ENCODE measurements at regions not wholly inside any gene's neighbourhood (a gene's known extent, or its start where the extent isn't known, plus 50 kb on each side); places are given as distances from the start of the nearest gene placed in this dataset.

DNA sequence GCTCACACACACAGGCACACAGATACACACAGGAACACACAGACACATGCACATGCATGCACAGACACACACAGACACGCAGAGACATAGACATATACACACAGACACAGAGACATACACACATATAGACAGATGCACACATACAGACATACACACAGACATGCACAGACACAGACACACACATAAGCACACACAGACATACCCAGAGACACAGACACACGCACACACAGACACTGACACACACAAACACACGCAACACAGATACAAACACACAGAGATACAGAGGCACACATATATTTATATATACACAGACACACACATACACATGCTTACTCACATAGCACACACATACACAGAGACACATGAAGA lies 158.4 kb downstream of the LY86 start:
- H3K27ac ChIP-seq: no peak overlapping the region
- no peak for DNase-seq
- no peaks in the 10 kb centered on the region for H3K36me3 ChIP-seq
- H3K27me3 ChIP-seq: no peaks in the 10 kb centered on the region
- H3K4me3 ChIP-seq: no peak overlapping the region
- H3K9me3 ChIP-seq: no peaks in the 10 kb centered on the region
- H3K4me1 ChIP-seq: peaks cover 0 to 37% (median 29%) of the 10 kb centered on the region in 4 donors
- WGBS, 2 donors: 97% methylated on average over 3 of the region's 3 CpGs
- intact Hi-C loops (cut with DNase I): no loop called here
- TF ChIP-seq POLR2AphosphoS5 (IDR thresholded peaks at IDR 0.05) (no peak), EP300 (IDR thresholded peaks at IDR 0.05) (no peak), POLR2A (IDR thresholded peaks at IDR 0.05) (no peak)
- TF ChIP-seq, protein P1, sequence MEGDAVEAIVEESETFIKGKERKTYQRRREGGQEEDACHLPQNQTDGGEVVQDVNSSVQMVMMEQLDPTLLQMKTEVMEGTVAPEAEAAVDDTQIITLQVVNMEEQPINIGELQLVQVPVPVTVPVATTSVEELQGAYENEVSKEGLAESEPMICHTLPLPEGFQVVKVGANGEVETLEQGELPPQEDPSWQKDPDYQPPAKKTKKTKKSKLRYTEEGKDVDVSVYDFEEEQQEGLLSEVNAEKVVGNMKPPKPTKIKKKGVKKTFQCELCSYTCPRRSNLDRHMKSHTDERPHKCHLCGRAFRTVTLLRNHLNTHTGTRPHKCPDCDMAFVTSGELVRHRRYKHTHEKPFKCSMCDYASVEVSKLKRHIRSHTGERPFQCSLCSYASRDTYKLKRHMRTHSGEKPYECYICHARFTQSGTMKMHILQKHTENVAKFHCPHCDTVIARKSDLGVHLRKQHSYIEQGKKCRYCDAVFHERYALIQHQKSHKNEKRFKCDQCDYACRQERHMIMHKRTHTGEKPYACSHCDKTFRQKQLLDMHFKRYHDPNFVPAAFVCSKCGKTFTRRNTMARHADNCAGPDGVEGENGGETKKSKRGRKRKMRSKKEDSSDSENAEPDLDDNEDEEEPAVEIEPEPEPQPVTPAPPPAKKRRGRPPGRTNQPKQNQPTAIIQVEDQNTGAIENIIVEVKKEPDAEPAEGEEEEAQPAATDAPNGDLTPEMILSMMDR (IDR thresholded peaks at IDR 0.05): no peak

DNA sequence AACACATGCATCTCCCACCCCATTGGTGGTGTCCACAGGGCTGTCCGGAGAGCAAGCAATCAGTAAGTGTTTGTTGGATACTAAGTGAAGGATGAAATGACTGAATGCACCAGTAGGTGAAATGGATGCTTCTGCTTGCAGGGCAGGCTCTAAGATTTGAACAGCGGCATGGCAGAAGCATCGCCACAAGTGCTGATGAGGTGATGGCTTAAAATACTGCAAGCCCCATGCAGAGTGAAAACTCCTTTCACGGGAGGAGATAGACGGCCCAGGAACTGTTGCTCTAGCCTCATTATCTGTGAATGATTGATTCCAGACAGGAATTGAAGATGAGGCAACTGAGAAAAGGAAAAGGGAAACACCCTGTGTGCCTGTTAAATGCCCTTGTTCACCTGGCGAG lies 158.9 kb downstream of the LY86 start:
- no peaks in the 10 kb centered on the region for H3K9me3 ChIP-seq
- no peaks in the 10 kb centered on the region for H3K36me3 ChIP-seq
- no peak overlapping the region for H3K4me3 ChIP-seq
- peaks cover 0 to 41% (median 33%) of the 10 kb centered on the region in 4 donors for H3K4me1 ChIP-seq
- intact Hi-C loops (cut with DNase I): no loop called here
- WGBS, 2 donors: 80 to 87% methylated on average over 6 of the region's 6 CpGs
- no peak overlapping the region for H3K27ac ChIP-seq
- no peak for DNase-seq
- no peaks in the 10 kb centered on the region for H3K27me3 ChIP-seq
- TF ChIP-seq, protein P1 (IDR thresholded peaks at IDR 0.05): no peak
- TF ChIP-seq POLR2A (IDR thresholded peaks at IDR 0.05) (no peak), EP300 (IDR thresholded peaks at IDR 0.05) (no peak), POLR2AphosphoS5 (IDR thresholded peaks at IDR 0.05) (no peak)

DNA sequence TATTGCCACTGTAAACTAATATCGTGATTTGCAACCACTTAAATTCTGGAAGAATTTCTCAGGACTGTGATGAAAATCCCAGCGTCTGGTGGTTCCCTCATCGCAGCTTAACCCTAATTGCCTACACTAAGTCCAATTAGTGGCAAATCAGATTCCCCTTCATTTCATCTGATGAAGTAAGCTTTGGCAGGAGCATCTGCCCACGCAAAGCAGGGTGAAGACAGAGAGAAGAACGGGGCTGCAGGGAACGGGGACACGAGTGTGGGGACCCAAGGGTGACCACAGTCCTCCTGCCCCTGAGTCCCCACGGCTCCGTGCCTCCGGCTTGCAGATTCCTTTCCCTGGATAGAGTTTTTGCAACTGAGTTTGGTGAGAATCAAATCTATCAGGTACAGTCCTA lies 159.5 kb downstream of the LY86 start:
- no peak for DNase-seq
- WGBS, 2 donors: 93 to 96% methylated on average over 10 of the region's 10 CpGs
- Histone ChIP-seq H3K4me1 (peaks cover 0 to 45% (median 37%) of the 10 kb centered on the region in 4 donors), H3K27me3 (no peaks in the 10 kb centered on the region), H3K27ac (no peak overlapping the region), H3K9me3 (no peaks in the 10 kb centered on the region), H3K36me3 (no peaks in the 10 kb centered on the region), H3K4me3 (no peak overlapping the region)
- TF ChIP-seq POLR2AphosphoS5 (IDR thresholded peaks at IDR 0.05) (no peak), EP300 (IDR thresholded peaks at IDR 0.05) (no peak), POLR2A (IDR thresholded peaks at IDR 0.05) (no peak)
- TF ChIP-seq, protein P1 (IDR thresholded peaks at IDR 0.05): no peak
- intact Hi-C loops (cut with DNase I): no loop called here

DNA sequence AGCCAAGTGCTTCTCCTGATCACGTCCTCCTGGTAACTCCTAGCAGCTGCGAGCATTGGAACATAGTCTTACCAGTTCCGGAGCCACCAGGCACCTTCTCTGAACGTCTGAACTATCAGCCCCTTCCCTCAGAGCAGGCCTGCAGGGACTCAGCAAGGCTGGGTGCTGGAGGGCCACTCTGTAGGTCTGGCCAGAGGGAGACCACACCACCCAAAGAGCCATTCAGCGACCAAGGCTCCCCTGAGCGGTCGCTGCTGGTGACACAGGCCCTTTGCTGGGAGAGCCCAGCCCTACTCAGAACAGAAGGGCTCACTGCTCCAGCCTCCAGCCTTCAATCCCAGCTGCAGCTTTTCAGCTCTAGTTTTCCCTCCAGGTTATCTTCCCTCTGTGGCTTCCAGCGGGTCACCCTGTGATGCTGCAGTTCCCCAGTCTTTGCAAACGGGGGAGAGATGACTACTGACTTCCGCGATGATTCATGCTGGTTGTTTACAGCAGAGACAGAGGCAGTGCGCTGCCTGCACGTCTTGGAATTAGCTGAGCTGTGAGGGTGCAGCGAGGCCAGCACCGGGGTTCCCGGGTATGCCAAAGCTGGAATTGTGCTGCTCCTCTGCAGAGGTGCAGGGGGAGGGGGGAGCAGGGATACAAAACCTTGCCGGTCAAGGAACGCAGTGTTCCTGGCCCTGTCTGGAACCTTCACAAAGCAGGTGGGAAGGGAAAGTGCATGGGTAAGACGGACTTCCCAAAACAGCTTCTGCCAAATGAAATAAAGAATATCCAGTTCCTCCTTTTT lies 161.4 kb downstream of the LY86 start:
- Histone ChIP-seq H3K27me3 (no peaks in the 10 kb centered on the region), H3K4me3 (peak overlapping the region in 1 of 4 donors; percentile 22), H3K9me3 (no peaks in the 10 kb centered on the region), H3K27ac (peak overlapping the region; percentile 69 to 80 (median 74)), H3K4me1 (peaks cover 0 to 45% (median 37%) of the 10 kb centered on the region in 4 donors), H3K36me3 (no peaks in the 10 kb centered on the region)
- TF ChIP-seq POLR2A (IDR thresholded peaks at IDR 0.05) (no peak), POLR2AphosphoS5 (IDR thresholded peaks at IDR 0.05) (peak; percentile 17 to 81 (median 63))
- 37 to 55% methylated on average over 19 of the region's 19 CpGs for WGBS, 2 donors
- intact Hi-C loops (cut with DNase I): loop anchor here (2.0 to 10.0 kb wide), 2 partner anchors 73 to 165 kb away; no protein-coding TSS in a partner anchor
- DNase-seq: peak; percentile 88

DNA sequence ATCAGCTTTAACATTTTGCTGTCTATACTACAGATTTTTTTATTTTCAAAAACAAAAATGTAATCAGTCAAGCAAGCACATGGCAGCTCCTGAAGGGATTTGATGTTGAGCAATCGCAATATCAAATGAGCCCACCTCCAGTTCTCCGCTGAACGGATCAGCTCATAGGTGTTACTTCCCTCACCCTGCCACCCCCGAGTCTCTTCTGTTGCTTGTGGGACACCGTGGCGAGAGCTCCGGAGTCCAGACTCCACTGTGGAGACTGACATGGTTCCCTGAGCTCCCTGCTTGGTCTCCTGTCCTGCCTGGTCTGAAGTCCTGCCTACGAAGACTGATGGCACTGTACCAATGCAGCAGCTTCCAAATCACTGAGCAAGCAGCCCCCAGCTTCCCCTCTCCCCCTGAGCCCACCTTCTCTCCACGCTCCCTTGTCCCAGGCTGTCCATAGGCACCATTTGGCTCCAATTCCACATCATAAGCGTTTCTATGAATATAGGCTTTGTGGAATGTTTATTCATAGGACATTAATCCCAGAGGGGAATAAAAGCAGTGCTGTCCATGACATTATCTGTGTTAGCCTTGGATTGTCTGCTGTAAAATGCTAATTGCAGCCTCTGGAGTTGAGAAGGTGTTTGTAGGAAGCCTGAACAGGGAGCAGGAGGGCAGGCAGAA lies 162.2 kb downstream of the LY86 start:
- peaks cover 0 to 45% (median 37%) of the 10 kb centered on the region in 4 donors for H3K4me1 ChIP-seq
- intact Hi-C loops (cut with DNase I): loop anchor here (2.0 to 10.0 kb wide), 2 partner anchors 74 to 164 kb away; no protein-coding TSS in a partner anchor
- H3K27me3 ChIP-seq: no peaks in the 10 kb centered on the region
- H3K27ac ChIP-seq: peak overlapping the region in 3 of 4 donors; percentile 74 to 80 (median 78)
- no peak overlapping the region for H3K4me3 ChIP-seq
- H3K9me3 ChIP-seq: no peaks in the 10 kb centered on the region
- H3K36me3 ChIP-seq: no peaks in the 10 kb centered on the region
- 65 to 81% methylated on average over 10 of the region's 10 CpGs for WGBS, 2 donors
- TF ChIP-seq EP300 (IDR thresholded peaks at IDR 0.05) (no peak), POLR2AphosphoS5 (IDR thresholded peaks at IDR 0.05) (no peak), POLR2A (IDR thresholded peaks at IDR 0.05) (no peak)
- TF ChIP-seq, protein P1 (IDR thresholded peaks at IDR 0.05): no peak
- DNase-seq: no peak
